WTC11 (cell line): ENCODE measurements at regions not wholly inside any gene's neighbourhood (a gene's known extent, or its start where the extent isn't known, plus 50 kb on each side); places are given as distances from the start of the nearest gene placed in this dataset.

Source experiments
- ESRRA ChIP-seq: sonication (generic); formaldehyde crosslinking; IDR thresholded peaks from 2 replicates; pipeline ENCODE4 v1.8.1; 2022; ENCODE audit warnings: mild to moderate bottlenecking, missing genetic modification reagents, borderline replicate concordance
- ETV6 ChIP-seq: sonication (generic); formaldehyde crosslinking; IDR thresholded peaks from 2 replicates; pipeline ENCODE4 v1.8.1; 2022; ENCODE audit warnings: mild to moderate bottlenecking, missing genetic modification reagents
- GTF2I ChIP-seq: fragments of 250-450 bp; sonication (Bioruptor Pico); conservative IDR thresholded peaks from 2 replicates; pipeline ENCODE4 v1.4.0; 2021; ENCODE audit warnings: mild to moderate bottlenecking
- NR1H2 ChIP-seq: sonication (generic); formaldehyde crosslinking; IDR thresholded peaks from 2 replicates; pipeline ENCODE4 v1.9.0; 2021; ENCODE audit warnings: mild to moderate bottlenecking, moderate library complexity, missing genetic modification reagents
- ZNF121 ChIP-seq: sonication (generic); formaldehyde crosslinking; IDR thresholded peaks from 2 replicates; pipeline ENCODE4 v1.8.0; 2023; ENCODE audit warnings: missing genetic modification reagents
- ZNF138 ChIP-seq: sonication (generic); formaldehyde crosslinking; conservative IDR thresholded peaks from 2 replicates; pipeline ENCODE4 v1.8.1; 2022; ENCODE audit warnings: mild to moderate bottlenecking, moderate library complexity, missing genetic modification reagents
- TF ChIP-seq, protein P1 (sequence below): fragments of 200-600 bp; IDR thresholded peaks from 2 replicates; pipeline ENCODE4 v1.8.0; 2022; ENCODE audit warnings: antibody characterized with exemption
- TF ChIP-seq, protein P2 (sequence below): sonication (generic); formaldehyde crosslinking; IDR thresholded peaks from 2 replicates; pipeline ENCODE4 v1.8.1; 2023; ENCODE audit warnings: mild to moderate bottlenecking, missing genetic modification reagents
- TF ChIP-seq, protein P3 (sequence below): sonication (generic); formaldehyde crosslinking; IDR thresholded peaks from 2 replicates; pipeline ENCODE4 v1.8.1; 2023; ENCODE audit warnings: mild to moderate bottlenecking, missing genetic modification reagents, moderate library complexity
- TF ChIP-seq, protein P4 (sequence below): sonication (generic); formaldehyde crosslinking; IDR thresholded peaks from 2 replicates; pipeline ENCODE4 v1.8.1; 2023; ENCODE audit warnings: mild to moderate bottlenecking, moderate library complexity, missing genetic modification reagents

DNA sequence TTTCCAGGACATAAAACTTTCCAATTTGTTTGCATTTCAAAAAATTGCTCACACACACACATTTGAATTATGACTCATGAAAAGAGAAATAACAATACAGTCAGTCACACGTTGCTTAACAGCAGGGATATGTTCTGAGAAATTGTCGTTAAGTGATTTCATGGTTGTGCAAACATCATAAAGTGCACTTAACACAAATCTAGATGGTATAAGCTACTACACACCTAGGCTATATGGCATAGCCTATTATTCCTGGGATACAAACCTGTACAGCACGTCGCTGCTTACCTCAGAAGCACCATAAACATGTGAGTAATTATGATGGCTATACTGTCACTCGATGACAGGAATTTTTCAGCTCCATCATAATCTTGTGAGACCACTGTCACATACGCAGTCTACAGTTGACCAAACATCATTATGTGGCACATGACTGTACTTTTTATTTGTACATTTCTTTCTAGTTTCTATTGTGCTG lies 378.2 kb downstream of the ACTL7B start:
- no peak for TF ChIP-seq ZNF138 (CRISPR knock-in tag)
- TF ChIP-seq, protein P1, sequence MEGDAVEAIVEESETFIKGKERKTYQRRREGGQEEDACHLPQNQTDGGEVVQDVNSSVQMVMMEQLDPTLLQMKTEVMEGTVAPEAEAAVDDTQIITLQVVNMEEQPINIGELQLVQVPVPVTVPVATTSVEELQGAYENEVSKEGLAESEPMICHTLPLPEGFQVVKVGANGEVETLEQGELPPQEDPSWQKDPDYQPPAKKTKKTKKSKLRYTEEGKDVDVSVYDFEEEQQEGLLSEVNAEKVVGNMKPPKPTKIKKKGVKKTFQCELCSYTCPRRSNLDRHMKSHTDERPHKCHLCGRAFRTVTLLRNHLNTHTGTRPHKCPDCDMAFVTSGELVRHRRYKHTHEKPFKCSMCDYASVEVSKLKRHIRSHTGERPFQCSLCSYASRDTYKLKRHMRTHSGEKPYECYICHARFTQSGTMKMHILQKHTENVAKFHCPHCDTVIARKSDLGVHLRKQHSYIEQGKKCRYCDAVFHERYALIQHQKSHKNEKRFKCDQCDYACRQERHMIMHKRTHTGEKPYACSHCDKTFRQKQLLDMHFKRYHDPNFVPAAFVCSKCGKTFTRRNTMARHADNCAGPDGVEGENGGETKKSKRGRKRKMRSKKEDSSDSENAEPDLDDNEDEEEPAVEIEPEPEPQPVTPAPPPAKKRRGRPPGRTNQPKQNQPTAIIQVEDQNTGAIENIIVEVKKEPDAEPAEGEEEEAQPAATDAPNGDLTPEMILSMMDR = no peak
- TF ChIP-seq NR1H2 = no peak
- TF ChIP-seq GTF2I = no peak
- TF ChIP-seq, protein P2, sequence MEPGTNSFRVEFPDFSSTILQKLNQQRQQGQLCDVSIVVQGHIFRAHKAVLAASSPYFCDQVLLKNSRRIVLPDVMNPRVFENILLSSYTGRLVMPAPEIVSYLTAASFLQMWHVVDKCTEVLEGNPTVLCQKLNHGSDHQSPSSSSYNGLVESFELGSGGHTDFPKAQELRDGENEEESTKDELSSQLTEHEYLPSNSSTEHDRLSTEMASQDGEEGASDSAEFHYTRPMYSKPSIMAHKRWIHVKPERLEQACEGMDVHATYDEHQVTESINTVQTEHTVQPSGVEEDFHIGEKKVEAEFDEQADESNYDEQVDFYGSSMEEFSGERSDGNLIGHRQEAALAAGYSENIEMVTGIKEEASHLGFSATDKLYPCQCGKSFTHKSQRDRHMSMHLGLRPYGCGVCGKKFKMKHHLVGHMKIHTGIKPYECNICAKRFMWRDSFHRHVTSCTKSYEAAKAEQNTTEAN = no peak
- TF ChIP-seq, protein P3, sequence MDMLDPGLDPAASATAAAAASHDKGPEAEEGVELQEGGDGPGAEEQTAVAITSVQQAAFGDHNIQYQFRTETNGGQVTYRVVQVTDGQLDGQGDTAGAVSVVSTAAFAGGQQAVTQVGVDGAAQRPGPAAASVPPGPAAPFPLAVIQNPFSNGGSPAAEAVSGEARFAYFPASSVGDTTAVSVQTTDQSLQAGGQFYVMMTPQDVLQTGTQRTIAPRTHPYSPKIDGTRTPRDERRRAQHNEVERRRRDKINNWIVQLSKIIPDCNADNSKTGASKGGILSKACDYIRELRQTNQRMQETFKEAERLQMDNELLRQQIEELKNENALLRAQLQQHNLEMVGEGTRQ (CRISPR knock-in tag) = no peak
- no peak for TF ChIP-seq ETV6 (CRISPR knock-in tag)
- TF ChIP-seq, protein P4, sequence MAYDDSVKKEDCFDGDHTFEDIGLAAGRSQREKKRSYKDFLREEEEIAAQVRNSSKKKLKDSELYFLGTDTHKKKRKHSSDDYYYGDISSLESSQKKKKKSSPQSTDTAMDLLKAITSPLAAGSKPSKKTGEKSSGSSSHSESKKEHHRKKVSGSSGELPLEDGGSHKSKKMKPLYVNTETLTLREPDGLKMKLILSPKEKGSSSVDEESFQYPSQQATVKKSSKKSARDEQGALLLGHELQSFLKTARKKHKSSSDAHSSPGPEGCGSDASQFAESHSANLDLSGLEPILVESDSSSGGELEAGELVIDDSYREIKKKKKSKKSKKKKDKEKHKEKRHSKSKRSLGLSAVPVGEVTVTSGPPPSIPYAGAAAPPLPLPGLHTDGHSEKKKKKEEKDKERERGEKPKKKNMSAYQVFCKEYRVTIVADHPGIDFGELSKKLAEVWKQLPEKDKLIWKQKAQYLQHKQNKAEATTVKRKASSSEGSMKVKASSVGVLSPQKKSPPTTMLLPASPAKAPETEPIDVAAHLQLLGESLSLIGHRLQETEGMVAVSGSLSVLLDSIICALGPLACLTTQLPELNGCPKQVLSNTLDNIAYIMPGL (CRISPR knock-in tag) = no peak
- TF ChIP-seq ZNF121 (CRISPR knock-in tag) = no peak
- TF ChIP-seq ESRRA (CRISPR knock-in tag) = no peak
